GM19455 (cell line): ENCODE measurements at regions not wholly inside any gene's neighbourhood (a gene's known extent, or its start where the extent isn't known, plus 50 kb on each side); places are given as distances from the start of the nearest gene placed in this dataset.
"Not testable (repeated sequence)": the region's sequence is repeated elsewhere in the genome, so short reads cannot be mapped to it uniquely, and the experiment has no call there.

Source experiments
- ATAC-seq: cut with Tn5 transposase; IDR thresholded peaks from one replicate; pipeline ENCODE4 v1.9.1; 2021; ENCODE audit not compliant: unreplicated experiment

- ATAC-seq = no peak
These were observed 99.9 kb downstream of the ANKRD18B start for GRCh38 chr9:33623658-33624586.

DNA sequence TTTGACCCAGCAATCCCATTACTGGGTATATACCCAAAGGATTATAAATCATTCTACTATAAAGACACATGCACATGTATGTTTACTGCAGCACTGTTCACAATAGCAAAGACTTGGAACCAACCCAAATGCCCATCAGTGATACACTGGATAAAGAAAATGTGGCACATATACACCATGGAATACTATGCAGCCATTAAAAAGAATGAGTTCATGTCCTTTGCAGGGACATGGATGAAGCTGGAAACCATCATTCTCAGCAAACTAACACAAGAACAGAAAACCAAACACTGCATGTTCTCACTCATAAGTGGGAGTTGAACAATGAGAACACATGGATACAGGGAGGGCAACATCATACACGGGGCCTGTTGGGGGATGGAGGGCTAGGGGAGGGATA is 104.3 kb downstream of the ANKRD18B start:
- not testable (repeated sequence) for ATAC-seq

DNA sequence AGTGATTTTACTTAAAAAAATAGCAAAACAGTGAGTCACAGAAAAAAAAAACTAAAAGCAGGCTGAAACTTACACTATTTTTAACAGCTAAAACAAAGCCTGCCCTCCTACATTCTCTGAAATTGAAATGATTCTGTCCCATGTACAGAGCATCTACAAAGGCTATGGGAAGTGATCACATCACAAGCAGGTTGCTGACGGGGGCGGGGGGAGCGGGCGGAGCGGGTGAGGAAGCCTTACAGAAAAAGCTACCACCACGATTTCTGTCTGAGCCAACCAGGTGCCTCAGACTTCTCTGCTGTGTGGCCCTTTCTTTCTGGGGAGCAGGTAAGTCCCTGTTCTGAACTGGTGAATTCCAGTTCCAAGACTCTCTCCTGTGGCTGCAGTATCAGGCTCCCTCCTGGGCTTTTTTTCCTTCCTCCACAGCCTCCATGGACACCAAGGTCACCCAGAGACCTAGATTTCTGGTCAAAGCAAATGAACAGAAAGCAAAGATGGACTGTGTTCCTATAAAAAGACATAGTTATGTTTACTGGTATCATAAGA is 104.9 kb downstream of the ANKRD18B start:
- ATAC-seq = no peak

GRCh38 chr9:33633636-33634035 is 109.6 kb downstream of the ANKRD18B start:
- ATAC-seq = no peak

- ATAC-seq = no peak
These were observed 113.8 kb downstream of the ANKRD18B start for GRCh38 chr9:33637881-33638280.

DNA sequence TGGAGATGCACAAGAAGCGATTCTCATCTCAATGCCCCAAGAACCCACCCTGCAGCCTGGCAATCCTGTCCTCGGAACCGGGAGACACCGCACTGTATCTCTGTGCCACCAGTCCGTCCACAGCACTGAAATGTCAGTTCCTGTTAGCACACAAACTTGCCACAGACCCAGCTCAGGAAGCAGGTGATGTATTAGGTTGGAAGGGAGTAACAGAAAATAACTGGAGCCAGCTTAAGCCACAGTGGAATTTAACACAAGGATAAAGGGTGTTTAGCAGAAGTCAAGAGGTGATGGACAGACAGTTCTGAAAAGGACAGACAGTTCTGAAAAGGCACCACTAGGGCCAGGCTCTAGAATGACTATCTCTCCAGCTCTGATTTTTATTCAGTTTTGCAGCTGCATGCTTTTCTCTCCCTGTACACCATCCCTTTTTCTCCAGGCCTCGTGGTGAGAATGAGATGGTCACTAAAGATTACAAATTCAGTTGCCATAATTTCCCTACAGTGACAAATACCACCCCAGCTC is 114.4 kb downstream of the ANKRD18B start:
- ATAC-seq = no peak

- ATAC-seq = no peak
These were observed 121.7 kb downstream of the ANKRD18B start for GRCh38 chr9:33645706-33646105.

DNA sequence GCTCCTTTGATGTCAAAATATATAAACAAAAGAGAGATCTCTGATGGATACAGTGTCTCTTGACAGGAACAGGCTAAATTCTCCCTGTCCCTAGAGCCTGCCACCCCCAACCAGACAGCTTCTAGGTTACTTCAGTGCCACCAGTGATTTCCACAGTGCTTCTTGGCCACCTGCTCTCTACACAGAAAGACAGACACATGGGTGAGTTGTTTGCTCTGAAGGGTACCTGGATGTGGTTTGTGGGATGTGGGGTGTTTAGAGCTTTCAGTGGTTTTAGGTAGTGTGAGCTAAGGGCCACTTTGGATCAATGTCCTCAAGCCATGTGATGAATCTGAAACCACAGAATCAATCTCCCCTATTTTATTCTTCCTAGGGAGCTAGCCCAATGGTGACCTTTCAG is 125.4 kb downstream of the ANKRD18B start:
- no peak for ATAC-seq

DNA sequence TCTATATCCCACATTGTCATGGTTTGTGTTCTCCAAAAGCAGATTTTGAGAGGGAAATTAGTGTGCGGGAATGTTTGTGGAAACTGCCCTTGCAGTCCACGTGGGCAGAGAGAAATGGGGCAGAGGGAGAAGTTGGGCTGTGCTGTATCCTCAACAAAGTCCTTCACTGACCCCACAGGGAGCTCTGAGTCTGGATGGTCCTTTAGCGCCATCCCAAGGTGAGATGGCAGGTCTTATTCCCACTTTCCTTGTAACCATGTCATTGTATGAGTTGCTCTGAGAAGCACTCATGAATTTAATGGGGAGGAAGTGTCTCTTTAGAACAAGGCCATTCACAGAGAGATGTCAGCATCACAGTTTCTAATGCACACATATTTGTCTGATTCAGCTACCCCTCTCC is 127.1 kb downstream of the ANKRD18B start:
- ATAC-seq = no peak

DNA sequence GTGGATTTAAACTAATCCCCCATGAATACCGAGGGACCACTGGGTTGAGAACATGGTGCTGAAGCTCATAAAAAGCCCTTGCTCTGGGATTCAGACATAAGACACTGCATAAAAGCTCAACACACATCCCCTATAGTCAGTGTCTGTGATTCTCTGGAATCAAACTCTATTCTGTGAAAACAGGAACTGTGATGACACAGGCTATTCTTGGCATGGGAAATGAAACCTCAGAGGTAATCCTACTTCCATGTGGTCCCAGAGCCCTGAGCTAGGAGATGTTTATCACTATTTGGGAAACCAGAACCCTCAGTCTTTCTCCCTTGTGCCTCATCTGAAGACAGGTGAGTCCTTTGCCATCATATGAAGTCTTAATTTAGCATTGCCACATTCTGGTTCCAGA is 135.4 kb upstream of the PRSS3 start:
- ATAC-seq = no peak

DNA sequence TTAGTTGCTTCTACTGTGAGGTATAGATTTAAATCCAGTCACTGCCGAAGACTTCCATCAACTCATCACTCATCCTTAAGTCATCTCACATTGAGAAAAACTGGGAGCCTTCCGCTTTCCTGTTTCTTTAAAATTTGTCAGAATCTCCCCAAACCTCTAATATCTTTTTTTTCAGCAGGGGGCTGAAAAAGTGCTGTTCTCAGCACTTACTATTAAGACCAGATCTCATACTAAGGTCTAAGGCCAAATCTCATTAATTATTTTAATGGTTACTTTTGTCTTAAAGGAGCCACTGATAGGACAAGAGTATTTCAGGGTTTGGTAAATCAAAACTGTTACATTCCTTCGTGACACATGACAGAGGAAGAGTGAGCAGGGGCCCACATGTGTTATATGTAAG is 134.6 kb upstream of the PRSS3 start:
- no peak for ATAC-seq

DNA sequence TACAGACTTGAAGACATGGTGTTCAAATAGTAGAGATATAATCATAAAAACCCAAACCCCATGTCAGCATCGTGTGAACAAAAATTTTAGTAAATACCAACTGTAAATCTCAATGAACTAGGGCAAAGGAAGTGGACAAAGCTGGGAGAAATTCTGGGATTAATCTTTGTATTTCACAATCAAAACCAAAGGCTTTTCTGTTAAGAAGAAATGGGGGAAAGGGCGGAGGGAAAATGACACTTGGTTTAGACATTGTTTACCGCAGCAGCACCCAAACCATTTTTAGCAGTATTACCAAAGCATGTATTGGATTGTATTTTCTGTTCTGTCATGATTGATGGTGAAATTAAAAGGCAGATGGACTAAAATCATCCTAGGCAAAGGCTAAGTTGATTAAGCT is 134.2 kb upstream of the PRSS3 start:
- ATAC-seq = no peak

- no peak for ATAC-seq
These were observed 132.5 kb upstream of the PRSS3 start for GRCh38 chr9:33662871-33663270.

DNA sequence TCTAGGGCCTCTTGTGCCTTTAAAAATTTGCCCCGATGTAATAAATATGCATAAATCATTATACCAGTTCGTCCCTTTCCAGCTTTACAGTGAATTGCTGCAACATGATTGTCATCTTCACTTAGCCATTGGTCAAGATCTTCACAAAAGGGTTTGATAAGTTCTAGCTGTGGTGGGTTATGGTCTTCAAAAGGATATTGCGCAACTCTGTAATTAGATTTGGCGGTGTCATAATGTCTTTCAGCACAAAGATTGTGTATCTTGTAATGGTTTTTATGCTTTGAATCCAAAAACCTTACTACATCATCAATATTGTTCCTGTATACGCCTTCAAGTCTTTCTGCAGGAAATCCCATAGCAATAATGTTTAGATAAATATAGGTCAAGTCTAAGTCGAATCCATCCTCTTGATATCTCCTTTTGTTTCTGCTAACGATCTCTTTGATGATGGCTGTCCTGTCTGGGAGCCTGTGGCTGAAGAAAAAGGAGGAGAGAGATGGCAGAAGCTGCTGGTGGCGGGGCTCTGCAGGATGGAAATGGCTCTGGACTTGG is 119.1 kb upstream of the PRSS3 start:
- not testable (repeated sequence) for ATAC-seq

DNA sequence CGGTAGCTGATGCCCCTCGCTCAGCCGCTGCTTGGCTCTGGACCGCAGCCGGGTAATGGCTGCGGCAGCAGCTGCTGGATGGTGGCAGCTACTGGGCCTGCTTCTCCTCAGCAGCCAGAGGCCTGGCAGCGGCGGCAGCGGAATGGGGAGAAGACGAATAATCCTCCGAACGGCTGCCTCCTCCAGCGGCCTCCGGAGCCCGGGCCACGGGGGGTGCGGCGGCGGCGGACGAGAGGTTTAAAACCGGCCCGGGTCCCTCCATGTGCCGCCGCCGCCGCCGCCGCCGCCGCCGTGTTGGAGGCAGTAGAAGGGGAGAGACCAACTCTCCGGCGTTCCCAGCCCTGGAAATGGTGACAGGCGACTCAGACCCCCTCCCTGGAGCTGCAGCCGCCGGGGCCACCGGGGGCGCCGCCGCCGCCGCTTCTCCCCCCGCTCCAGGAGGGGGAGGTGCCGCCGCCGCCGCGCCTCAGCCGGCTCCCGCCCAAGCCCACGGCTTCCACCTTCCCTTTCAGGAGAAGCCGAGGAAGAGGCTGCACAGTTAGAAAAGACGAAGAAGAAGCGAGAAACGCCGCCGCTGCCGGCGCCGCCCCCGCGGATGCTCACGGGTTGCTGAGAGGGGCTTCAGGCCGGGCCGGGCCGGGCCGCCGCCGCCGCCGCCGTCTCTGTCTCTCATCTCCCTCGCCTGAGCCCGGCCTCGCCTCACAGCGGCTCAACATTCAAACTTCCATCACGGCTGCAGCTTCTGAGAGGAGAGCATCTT is 118.4 kb upstream of the PRSS3 start:
- no peak for ATAC-seq

DNA sequence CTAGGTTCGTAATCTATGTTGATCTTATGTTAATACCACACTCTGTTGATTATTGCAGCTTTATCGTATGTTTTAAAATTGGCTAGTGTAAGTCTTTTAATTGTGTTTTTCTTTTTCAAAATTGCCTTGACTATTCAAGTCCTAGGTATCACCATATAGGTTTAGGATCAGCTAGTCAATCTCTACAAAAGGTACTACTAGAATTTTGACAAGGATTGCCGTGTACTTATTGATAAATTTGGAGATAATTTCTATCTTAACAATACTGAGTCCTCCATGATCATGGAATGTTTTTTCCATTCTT is 117.9 kb upstream of the PRSS3 start:
- no peak for ATAC-seq

DNA sequence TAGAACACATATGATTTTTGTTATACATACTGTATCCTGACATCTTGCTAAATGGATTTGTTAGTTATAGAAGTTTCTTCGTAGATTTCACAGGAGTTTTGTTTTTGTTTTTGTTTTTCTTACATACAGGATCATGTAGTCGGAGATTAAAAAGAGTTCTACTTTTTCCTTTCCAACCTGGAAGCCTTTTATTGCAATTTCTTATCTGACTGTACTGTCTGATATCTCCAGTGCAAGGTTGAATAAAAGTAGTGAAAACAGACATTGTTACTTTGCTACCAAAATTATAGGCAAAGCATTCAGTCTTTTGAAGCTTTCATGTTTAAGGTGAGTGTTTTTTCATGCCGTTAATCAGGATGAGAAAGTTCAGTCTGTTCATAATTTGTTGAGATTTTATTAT is 117.4 kb upstream of the PRSS3 start:
- ATAC-seq = no peak

DNA sequence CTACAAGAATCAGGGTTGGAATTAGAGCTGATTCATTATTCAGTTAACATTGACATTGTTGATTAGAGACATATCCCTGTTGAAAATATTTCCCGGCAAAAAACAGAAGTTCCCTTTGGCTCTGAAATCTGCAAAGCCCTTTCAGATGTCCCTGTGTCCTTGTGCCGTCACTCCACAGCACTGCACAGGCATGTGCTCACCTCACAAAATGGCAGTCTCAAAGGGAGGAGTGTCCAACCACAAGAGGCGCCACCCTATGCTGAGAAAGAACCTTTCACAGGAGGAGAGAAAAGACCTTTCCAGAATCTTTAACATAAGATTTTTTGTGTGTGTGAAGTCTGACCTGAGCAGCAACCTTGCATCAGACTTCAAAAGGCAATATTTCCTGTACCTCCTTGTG is 112.8 kb upstream of the PRSS3 start:
- ATAC-seq = no peak

GRCh38 chr9:33684831-33685230 is 110.5 kb upstream of the PRSS3 start:
- no peak for ATAC-seq

- ATAC-seq = no peak
These were observed 108.4 kb upstream of the PRSS3 start for GRCh38 chr9:33686942-33687341.

- ATAC-seq = no peak
These were observed 107.6 kb upstream of the PRSS3 start for GRCh38 chr9:33687779-33688178.
